ENCODE measurements at regions not wholly inside any gene's neighbourhood (a gene's known extent, or its start where the extent isn't known, plus 50 kb on each side); places are given as distances from the start of the nearest gene placed in this dataset.
"Not testable (repeated sequence)": the region's sequence is repeated elsewhere in the genome, so short reads cannot be mapped to it uniquely, and the experiment has no call there.

DNA sequence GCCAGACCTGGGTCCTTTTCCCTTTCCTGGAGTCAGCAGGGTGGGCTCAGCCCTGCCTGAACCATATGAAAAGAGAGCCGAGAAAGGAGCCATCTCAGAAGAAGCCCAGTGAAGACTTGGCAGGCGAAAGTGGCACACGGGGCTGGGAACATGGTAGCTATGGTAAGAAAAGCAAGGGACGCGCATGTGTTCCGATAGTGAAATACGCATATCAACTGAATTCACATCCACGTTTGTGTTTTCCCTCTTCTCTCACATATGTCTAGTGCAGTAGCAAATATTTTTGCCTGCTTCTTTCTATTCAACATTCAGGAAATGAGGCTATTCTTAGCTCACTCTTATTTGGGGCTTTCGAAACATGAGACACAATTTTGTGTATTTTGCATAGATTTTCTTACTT, 54.1 kb upstream of the PEG3 start:
- H3K4me3 ChIP-seq: no peak overlapping the region
- 0 out of 2 replicates have a peak, but pooled peaks cover 2% of the 10 kb centered on the region for H3K9me3 ChIP-seq
- H3K27me3 ChIP-seq: no peaks in the 10 kb centered on the region
- no peak for DNase-seq
- no peaks in the 10 kb centered on the region for H3K36me3 ChIP-seq

DNA sequence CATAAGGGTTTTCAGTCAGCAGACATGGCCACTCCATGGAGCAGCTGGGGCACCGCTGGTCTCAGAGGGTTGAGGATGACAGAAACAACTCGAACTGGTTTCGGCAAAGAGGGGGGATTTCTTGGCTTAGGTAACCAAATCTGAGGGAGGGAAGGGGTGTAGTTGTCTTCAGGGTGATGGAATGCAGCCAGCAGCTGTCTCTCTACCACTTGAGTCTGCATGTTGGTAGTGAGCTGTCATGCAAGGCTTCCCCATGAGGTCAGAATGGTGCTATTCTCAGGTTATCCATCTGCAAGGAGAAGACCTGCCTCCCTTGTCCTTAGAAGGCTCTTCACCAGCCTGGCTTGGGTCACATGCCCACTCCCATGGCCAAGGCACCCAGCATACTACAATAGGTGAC, 55.6 kb upstream of the PEG3 start:
- no peak for DNase-seq
- Histone ChIP-seq H3K27me3 (no peaks in the 10 kb centered on the region), H3K4me3 (no peak overlapping the region), H3K9me3 (0 out of 2 replicates have a peak, but pooled peaks cover 2% of the 10 kb centered on the region), H3K36me3 (no peaks in the 10 kb centered on the region)

DNA sequence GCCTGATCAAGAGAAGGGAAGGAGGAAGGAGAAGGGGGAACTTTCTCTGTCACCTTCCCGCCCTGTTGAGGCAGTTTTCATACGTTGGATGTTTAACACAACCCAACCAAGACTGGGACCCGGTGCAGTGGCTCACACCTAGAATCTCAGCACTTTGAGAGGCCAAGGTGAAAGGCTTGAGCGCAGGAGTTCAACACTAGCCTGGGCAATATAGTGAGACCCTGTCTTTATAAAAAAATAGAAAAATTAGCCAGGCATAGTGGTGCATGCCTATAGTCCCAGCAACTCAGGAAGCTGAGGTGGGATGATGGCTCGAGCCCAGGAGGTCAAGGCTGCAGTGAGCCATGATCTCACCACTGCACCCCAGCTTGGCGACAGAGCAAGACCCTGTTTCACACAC, 59.4 kb upstream of the PEG3 start:
- DNase-seq: no peak
- H3K36me3 ChIP-seq: no peaks in the 10 kb centered on the region
- no peaks in the 10 kb centered on the region; the same call in 1 of the 2 replicates for H3K9me3 ChIP-seq
- H3K27me3 ChIP-seq: no peaks in the 10 kb centered on the region
- no peak overlapping the region for H3K4me3 ChIP-seq

DNA sequence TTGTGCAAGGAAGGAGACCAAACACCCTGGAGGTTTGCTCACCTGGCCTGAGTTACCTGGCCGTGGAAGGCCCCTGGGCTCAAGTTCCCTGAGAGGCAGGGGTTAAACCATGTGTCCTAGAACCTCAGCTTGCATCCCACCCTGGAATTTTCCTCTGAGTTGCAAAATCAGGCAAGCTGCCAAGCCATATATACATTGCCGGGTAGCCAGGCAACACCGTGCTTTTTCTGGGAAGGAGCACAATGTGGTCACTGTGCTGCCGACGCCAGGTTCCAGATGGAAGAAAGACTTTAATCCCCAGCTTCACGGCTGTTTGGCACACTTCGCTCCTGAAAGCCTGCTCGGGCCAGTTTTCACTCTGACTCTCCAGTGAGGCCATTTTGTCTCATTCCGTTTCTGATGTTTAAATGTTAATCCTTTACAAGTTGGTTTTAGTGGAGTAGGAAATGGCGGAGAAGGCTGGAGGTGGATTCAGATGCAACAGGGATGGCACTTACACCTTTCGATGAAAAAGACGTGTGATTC, 60.1 kb upstream of the PEG3 start:
- H3K4me3 ChIP-seq: no peak overlapping the region
- peak; percentile 32 for DNase-seq
- H3K9me3 ChIP-seq: no peaks in the 10 kb centered on the region; the same call in 1 of the 2 replicates
- H3K36me3 ChIP-seq: no peaks in the 10 kb centered on the region
- H3K27me3 ChIP-seq: no peaks in the 10 kb centered on the region

DNA sequence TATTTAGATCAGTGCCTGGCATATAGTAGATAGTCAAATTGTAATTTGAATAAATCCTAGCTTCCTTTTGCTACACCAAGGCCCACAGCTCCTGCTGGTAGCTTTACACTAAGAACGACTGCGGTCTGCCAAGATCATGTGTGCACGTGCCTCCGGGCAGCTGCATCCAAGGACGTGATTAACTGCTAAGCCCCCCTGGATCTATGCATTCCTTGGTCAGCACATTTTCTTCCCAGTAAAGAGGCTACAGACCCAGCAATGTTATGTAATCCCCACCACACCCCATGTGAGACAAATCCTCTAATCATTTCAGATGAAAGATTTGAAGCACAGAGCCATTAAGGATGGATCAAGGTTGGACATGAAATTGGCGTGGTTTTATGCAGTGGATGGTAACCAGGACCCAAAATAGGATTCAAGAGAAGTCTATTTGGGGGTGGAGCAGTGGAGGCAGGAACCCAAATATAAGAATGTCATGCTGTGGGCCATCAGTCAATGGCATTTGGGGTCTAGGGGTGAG, 65.2 kb upstream of the PEG3 start:
- H3K4me3 ChIP-seq: no peak overlapping the region
- no peaks in the 10 kb centered on the region; the same call in 1 of the 2 replicates for H3K9me3 ChIP-seq
- H3K27me3 ChIP-seq: no peaks in the 10 kb centered on the region
- peak; percentile 27 for DNase-seq
- H3K36me3 ChIP-seq: no peaks in the 10 kb centered on the region

DNA sequence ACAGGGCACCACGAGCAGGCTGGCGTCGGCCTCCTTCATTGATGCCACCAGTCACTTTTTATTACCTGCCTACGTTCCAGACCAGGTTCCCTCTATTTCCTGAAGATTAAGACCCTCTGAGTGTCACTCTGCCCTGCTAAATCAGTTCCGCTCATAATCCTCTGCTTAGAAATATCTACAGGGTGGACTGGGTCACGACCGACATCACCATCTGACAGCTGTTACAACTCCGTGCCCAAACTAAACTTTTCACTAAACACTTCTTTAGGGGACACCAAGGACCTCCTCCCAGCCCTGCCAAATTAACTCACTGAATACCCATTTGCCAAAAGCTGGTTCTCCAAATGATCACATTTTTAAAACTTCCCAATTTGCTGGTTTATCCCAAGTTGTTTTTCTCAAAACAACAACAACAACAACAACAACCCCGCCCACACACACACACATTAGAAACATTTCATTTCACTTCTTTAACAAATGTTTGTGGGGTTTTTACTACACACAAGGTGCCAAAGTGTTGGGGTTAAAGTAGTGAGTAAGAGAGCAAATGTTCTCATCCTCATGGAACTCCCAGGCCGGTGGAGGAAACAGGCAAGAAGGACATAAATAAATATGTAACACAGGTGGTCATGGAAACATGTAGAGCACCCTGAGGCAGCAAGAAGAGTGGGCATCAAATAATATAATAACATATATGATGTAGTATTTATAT, 72.0 kb upstream of the PEG3 start:
- H3K4me3 ChIP-seq: no peak overlapping the region
- H3K36me3 ChIP-seq: no peaks in the 10 kb centered on the region
- H3K9me3 ChIP-seq: no peaks in the 10 kb centered on the region
- H3K27me3 ChIP-seq: no peaks in the 10 kb centered on the region
- DNase-seq: no peak

DNA sequence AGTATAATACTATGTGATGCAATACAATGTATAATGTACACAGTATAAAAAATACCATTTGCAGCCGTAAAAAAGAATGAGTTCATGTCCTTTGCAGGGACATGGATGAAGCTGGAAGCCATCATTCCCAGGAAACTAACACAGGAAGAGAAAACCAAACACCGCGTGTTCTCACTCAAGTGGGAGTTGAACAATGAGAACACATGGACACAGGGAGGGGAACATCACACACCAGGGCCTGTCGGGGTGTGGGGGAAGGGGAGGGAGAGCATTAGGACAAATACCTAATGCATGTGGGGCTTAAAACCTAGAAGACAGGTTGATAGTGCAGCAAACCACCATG, 72.6 kb upstream of the PEG3 start:
- H3K4me3 ChIP-seq, H3K9me3 ChIP-seq, DNase-seq, H3K36me3 ChIP-seq, H3K27me3 ChIP-seq: not testable (repeated sequence)

DNA sequence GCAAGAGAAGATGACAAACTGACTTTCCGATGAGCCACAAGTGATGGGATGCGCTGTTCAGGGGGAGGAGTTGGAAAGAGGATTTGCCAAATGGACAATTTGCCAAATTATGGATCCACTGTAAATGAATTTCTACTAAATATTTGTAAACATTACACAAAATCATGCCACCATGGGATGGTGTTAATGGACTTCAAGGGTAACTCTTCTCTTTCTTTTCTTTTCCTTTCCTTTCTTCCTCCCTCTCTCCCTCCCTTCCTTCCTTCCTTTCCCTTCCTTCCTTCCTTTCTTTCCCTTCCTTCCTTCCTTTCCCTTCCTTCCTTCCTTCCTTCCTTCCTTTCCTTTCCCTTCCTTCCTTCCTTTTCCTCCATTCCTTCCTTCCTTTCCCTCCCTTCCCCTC, 76.0 kb upstream of the PEG3 start:
- no peak for DNase-seq
- H3K4me3 ChIP-seq: no peak overlapping the region
- no peaks in the 10 kb centered on the region for H3K9me3 ChIP-seq
- H3K36me3 ChIP-seq: no peaks in the 10 kb centered on the region
- no peaks in the 10 kb centered on the region for H3K27me3 ChIP-seq

DNA sequence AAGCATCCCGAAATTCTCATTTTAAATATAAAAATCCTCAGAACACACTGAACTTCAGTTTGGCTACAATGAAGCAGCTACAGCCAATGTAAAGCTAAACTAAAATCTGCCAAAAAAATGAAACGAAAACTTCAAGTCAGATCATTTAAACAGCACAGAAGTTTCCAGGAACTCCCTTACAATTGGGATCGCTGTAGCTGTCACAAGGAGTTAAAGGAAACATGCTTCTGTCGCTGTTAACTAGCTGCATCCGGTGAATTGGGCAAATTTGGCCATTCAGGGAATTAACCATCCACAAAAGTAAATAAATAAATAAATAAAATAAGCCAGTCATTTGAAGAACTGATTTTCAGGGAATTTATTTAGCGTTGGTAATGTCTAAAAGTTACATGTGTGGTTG, 77.0 kb upstream of the PEG3 start:
- Histone ChIP-seq H3K27me3 (no peaks in the 10 kb centered on the region), H3K9me3 (no peaks in the 10 kb centered on the region), H3K4me3 (no peak overlapping the region), H3K36me3 (no peaks in the 10 kb centered on the region)
- no peak for DNase-seq

DNA sequence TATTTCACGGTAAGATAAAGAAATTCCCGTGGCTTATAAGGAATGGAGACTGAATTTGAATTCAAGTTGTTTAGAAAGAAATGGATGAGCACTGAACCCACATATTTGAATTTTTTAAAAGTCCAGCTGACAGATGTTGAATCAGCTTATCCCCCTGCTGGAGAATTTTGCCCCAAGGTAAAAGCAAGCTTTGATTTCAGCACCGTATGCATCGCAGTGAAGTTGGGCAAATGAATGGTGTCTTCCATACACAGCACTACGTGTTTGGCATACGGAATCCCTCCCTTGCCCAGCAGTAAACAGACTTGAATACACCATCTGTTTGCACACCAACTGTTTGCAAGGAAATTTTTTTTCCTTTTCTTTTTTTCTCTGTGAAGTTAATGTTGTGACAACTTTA, 77.5 kb upstream of the PEG3 start:
- Histone ChIP-seq H3K4me3 (no peak overlapping the region), H3K36me3 (no peaks in the 10 kb centered on the region), H3K27me3 (no peaks in the 10 kb centered on the region), H3K9me3 (no peaks in the 10 kb centered on the region)
- DNase-seq: no peak

DNA sequence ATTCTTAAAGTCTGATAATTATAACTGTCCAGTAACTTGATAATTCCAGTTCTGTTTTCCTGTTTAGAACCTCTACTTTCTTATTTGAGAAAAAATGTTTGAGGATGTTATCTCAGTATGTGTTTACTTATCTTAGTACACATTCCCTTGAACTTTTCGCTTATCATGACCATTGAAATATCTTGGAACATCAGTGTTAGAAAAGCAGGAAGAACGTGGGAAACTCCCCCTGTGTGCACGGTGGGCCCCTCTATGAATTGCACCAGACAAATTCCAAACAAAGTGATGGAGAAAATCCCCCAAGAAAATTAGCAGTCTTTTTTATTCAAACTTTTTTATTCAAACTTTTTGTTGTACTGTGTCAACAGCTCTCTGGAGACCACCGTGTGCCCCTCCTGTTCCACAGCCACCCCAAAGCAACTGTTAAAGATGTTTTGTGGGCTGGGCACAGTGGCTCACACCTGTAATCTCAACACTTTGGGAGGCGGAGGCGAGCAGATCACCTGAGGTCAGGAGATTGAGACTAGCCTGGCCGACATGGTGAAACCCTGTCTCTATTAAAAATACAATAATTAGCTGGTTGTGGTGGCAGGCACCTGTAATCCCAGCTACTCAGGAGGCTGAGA, 78.3 kb upstream of the PEG3 start:
- no peak overlapping the region for H3K4me3 ChIP-seq
- no peaks in the 10 kb centered on the region for H3K9me3 ChIP-seq
- H3K36me3 ChIP-seq: no peaks in the 10 kb centered on the region
- no peak for DNase-seq
- H3K27me3 ChIP-seq: no peaks in the 10 kb centered on the region

DNA sequence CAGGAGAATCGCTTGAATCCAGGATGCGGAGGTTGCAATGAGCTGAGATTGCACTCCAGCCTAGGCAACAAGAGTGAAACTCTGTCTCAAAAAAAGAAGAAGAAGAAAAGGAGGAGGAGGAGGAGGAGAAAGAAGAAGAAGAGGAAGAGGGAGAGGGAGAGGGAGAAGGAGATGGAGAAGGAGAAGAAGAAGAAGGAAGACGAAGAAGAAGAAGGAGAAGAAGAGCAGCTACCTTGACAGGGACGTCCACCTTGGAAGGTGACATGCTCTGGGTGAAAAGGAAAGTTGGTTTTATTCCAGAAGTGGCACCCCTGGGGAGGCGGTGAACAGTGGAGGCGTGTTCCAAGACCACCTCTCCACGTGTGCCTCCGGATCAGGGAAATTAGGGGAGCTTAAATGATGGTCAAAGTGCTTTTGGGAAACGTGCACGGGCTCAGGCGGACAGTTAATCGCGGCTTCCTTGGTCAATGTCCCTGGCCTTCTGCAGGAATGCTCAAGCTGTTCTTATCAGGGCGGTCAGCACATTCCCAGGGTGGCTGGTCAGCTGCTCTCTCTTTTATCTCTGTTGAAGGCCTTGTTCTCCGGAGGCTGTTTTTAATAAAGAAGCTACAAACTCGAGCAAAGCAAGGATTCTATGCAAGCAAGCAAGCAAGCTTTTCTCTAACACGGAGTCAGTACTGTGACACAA, 78.9 kb upstream of the PEG3 start:
- Histone ChIP-seq H3K4me3 (no peak overlapping the region), H3K9me3 (no peaks in the 10 kb centered on the region), H3K27me3 (no peaks in the 10 kb centered on the region), H3K36me3 (no peaks in the 10 kb centered on the region)
- no peak for DNase-seq

DNA sequence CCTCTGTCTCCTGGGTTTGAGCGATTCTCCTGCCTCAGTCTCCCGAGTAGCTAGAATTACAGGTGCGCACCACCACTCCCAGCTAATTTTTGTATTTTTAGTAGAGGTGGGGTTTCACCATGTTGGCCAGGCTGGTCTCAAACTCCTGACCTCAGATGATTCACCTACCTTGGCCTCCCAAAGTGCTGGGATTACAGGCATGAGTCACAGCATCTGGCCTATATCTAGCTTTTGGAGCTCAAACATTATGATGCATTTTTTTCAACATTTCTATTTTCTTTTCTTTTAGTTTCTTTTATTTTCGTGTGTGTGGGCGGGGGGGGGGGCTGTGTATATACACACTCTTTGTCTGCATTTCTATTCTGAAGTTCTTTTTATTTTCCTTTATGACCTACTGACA, 85.6 kb upstream of the PEG3 start:
- not testable (repeated sequence) for H3K36me3 ChIP-seq, DNase-seq, H3K27me3 ChIP-seq, H3K4me3 ChIP-seq, H3K9me3 ChIP-seq

DNA sequence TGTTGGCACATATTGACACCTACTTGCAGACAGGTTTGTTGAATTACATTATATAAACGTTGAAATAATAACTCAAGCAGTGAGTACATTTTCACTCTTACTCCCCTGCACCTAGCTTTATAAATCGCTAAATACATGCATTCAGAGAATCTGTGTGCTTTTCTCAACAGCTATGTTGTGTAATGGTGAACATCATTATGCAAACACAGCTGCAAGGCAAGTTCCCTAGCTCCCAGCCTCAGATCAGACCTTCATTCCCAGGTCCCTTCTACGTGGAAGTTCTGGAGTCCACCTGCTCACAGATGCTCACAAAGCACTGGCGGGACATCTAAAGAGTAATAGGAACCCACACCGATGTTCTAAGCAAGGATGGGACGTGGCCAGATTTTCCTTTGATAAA, 86.8 kb upstream of the PEG3 start:
- H3K4me3 ChIP-seq: no peak overlapping the region

DNA sequence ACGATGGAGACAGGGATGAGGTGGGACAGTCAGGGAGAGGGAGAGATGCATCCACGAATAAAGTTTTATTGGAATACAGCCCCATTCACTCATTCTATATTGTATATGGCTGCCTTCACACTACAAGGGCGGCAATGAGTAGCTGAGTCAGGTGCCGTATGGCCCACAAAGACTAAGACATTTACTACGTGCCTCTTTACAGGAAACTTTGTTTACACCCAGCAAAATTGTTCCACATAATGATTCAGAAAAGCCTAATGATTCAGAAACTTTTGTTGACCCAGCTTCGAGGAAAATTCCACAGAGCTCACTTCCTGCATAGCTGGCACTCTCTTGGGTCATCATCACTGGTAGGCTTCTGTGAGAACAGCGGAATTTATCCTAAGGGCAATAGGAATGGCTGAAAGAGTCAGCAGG, 87.3 kb upstream of the PEG3 start:
- H3K27me3 ChIP-seq: no peaks in the 10 kb centered on the region
- DNase-seq: peak; percentile 11
- H3K36me3 ChIP-seq: no peaks in the 10 kb centered on the region

More for the DNA sequence above, 86.8 kb upstream of the PEG3 start:
- no peaks in the 10 kb centered on the region for H3K9me3 ChIP-seq
- DNase-seq: no peak
- H3K36me3 ChIP-seq: no peaks in the 10 kb centered on the region
- no peaks in the 10 kb centered on the region for H3K27me3 ChIP-seq

DNA sequence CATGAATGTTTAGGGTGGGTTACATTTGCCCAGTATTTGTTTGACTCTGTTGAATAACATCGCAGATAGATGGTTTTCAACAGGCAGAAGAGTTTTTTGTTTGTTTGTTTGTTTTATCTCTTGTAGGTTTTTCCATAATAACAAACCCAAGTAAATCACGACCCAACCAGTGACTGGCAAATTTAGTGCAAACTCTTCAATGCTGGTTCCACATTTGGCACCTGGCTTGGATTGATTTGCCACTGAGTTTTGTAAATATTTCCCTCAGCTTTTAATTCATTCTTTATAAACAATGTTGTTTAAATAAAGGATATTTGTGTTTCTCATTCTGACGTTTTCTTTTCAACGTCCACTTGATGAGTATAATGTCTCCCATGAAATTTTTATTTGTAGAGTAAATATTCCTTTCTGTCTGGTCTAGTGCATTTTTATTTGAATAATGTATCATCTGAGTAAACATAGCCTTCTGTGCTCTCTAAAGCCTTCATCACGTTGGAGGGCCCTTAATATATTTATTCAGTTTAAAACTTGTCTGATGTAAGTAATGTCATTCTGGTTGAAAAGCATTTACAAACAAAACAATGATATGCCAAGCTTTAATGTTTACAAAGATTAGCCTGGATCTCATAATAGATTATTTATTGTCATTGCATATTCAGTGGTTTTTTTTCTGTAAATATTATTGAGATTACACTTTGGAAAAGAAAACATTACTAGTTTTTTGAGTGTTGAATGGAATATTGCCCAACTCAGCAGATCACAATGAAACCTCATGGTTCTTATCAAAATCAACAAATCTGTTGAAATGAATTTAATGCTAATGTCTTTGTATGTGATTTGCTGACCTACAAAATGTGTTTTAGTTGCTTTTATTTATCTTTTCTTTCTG, 90.4 kb upstream of the PEG3 start:
- H3K36me3 ChIP-seq: no peaks in the 10 kb centered on the region
- DNase-seq: no peak
- no peaks in the 10 kb centered on the region for H3K9me3 ChIP-seq
- no peak overlapping the region for H3K4me3 ChIP-seq
- no peaks in the 10 kb centered on the region for H3K27me3 ChIP-seq

More for the DNA sequence above, 87.3 kb upstream of the PEG3 start:
- Histone ChIP-seq H3K9me3 (no peaks in the 10 kb centered on the region), H3K4me3 (no peak overlapping the region)
